DOHH2 (cell line): ENCODE measurements at regions not wholly inside any gene's neighbourhood (a gene's known extent, or its start where the extent isn't known, plus 50 kb on each side); places are given as distances from the start of the nearest gene placed in this dataset.

Experiments
- H3F3A ChIP-seq: fragments of 200-600 bp; sonication (generic), shearing (Covaris generic); 2 replicates; pipeline ENCODE4 v1.6.0; 2016; ENCODE audit warnings: antibody characterized with exemption, mild to moderate bottlenecking; ENCODE audit not compliant: control insufficient read depth, insufficient read depth
- H3K27ac ChIP-seq: fragments of 200-600 bp; sonication (generic); 2 replicates; pipeline ENCODE4 v1.5.1; 2014; ENCODE audit warnings: low read depth, mild to moderate bottlenecking, low read length, moderate library complexity
- H3K27me3 ChIP-seq: fragments of 200-600 bp; sonication (generic); 2 replicates; pipeline ENCODE4 v1.6.1; 2014; ENCODE audit warnings: mild to moderate bottlenecking, low read length, mixed read lengths; ENCODE audit not compliant: control insufficient read depth
- H3K36me3 ChIP-seq: fragments of 200-600 bp; sonication (generic); 2 replicates; pipeline ENCODE4 v1.6.1; 2014; ENCODE audit warnings: mild to moderate bottlenecking, low read length, moderate library complexity, mixed read lengths; ENCODE audit not compliant: control insufficient read depth
- H3K4me1 ChIP-seq: fragments of 200-600 bp; sonication (generic); 2 replicates; pipeline ENCODE4 v1.6.1; 2014; ENCODE audit warnings: mild to moderate bottlenecking, low read length, mixed read lengths; ENCODE audit not compliant: control insufficient read depth
- H3K4me2 ChIP-seq: fragments of 200-600 bp; sonication (generic); 2 replicates; pipeline ENCODE4 v1.6.0; 2014; ENCODE audit warnings: mild to moderate bottlenecking, low read length, moderate library complexity
- H3K4me3 ChIP-seq: fragments of 200-600 bp; sonication (generic); 2 replicates; pipeline ENCODE4 v1.5.1; 2014; ENCODE audit warnings: mild to moderate bottlenecking, low read length, mixed read lengths
- H3K79me2 ChIP-seq: fragments of 200-600 bp; sonication (generic); 2 replicates; pipeline ENCODE4 v1.6.1; 2014; ENCODE audit warnings: mild to moderate bottlenecking, low read length, mixed read lengths; ENCODE audit not compliant: control insufficient read depth
- H3K9me2 ChIP-seq: fragments of 200-600 bp; sonication (generic); replicated peaks from 2 replicates; pipeline ENCODE4 v1.6.1; 2014; ENCODE audit warnings: mild to moderate bottlenecking, low read length, mixed read lengths; ENCODE audit not compliant: control insufficient read depth
- H3K9me3 ChIP-seq: fragments of 200-600 bp; sonication (generic); 2 replicates; pipeline ENCODE4 v1.6.1; 2014; ENCODE audit warnings: antibody characterized with exemption, low read length, mixed read lengths; ENCODE audit not compliant: control insufficient read depth, insufficient read depth
- H4K20me1 ChIP-seq: fragments of 200-600 bp; sonication (generic); 2 replicates; pipeline ENCODE4 v1.6.0; 2014; ENCODE audit warnings: low read depth, mild to moderate bottlenecking, antibody characterized with exemption, low read length, moderate library complexity; ENCODE audit not compliant: control insufficient read depth, insufficient read depth
- CTCF ChIP-seq: fragments of 200-600 bp; sonication (generic); IDR thresholded peaks from one replicate; pipeline ENCODE4 v1.5.1; 2014; ENCODE audit warnings: antibody characterized with exemption, mild to moderate bottlenecking, low read depth, low read length; ENCODE audit not compliant: poor library complexity, severe bottlenecking
- EZH2phosphoT487 ChIP-seq: fragments of 200-600 bp; sonication (generic); IDR thresholded peaks from 2 replicates; pipeline ENCODE4 v1.6.1; 2017; ENCODE audit warnings: borderline replicate concordance, mild to moderate bottlenecking, antibody characterized with exemption, low read length, moderate library complexity, mixed read lengths

- H3K27ac ChIP-seq = no peak overlapping the region
- no peaks in the 10 kb centered on the region for H3K4me1 ChIP-seq
- no peaks in the 10 kb centered on the region for H3K9me3 ChIP-seq
- H4K20me1 ChIP-seq = no peaks in the 10 kb centered on the region
- no peaks in the 10 kb centered on the region for H3F3A ChIP-seq
- no peaks in the 10 kb centered on the region for H3K36me3 ChIP-seq
- no peaks in the 10 kb centered on the region for H3K79me2 ChIP-seq
- H3K9me2 ChIP-seq = no peaks in the 10 kb centered on the region
- H3K4me2 ChIP-seq = no peak overlapping the region
- H3K27me3 ChIP-seq = no peaks in the 10 kb centered on the region
- TF ChIP-seq CTCF (no peak), EZH2phosphoT487 (no peak)
- H3K4me3 ChIP-seq = no peak overlapping the region
Measured at GRCh38 chr2:37779139-37779538, 107.7 kb upstream of the CDC42EP3 start.

- Histone ChIP-seq H3K36me3 (no peaks in the 10 kb centered on the region), H3K27me3 (no peaks in the 10 kb centered on the region), H3K9me2 (no peaks in the 10 kb centered on the region), H3K9me3 (no peaks in the 10 kb centered on the region), H4K20me1 (no peaks in the 10 kb centered on the region), H3K4me2 (no peak overlapping the region), H3K27ac (no peak overlapping the region), H3K4me3 (no peak overlapping the region), H3F3A (no peaks in the 10 kb centered on the region), H3K4me1 (no peaks in the 10 kb centered on the region), H3K79me2 (no peaks in the 10 kb centered on the region)
- no peak for TF ChIP-seq EZH2phosphoT487
- no peak for TF ChIP-seq CTCF
Measured at GRCh38 chr2:37779611-37780386, 108.4 kb upstream of the CDC42EP3 start.

GRCh38 chr2:37780387-37780676 is 108.9 kb upstream of the CDC42EP3 start:
- no peaks in the 10 kb centered on the region for H3K79me2 ChIP-seq
- H4K20me1 ChIP-seq = no peaks in the 10 kb centered on the region
- H3K9me2 ChIP-seq = no peaks in the 10 kb centered on the region
- no peak overlapping the region for H3K4me3 ChIP-seq
- no peaks in the 10 kb centered on the region for H3F3A ChIP-seq
- TF ChIP-seq EZH2phosphoT487 (no peak), CTCF (no peak)
- H3K27me3 ChIP-seq = 0 out of 2 replicates have a peak, but pooled peaks cover 2% of the 10 kb centered on the region
- no peaks in the 10 kb centered on the region for H3K4me1 ChIP-seq
- no peak overlapping the region for H3K27ac ChIP-seq
- no peaks in the 10 kb centered on the region for H3K9me3 ChIP-seq
- H3K4me2 ChIP-seq = no peak overlapping the region
- no peaks in the 10 kb centered on the region for H3K36me3 ChIP-seq
